BE2C (cell line): ENCODE measurements at regions not wholly inside any gene's neighbourhood (a gene's known extent, or its start where the extent isn't known, plus 50 kb on each side); places are given as distances from the start of the nearest gene placed in this dataset.
"Not testable (repeated sequence)": the region's sequence is repeated elsewhere in the genome, so short reads cannot be mapped to it uniquely, and the experiment has no call there.

Source experiments
- DNase-seq: peaks from one replicate; pipeline ENCODE4 v3.0.0-alpha.2; 2020
- H3K27me3 ChIP-seq: fragments of 250-450 bp; sonication (Bioruptor Pico); 2 replicates; pipeline ENCODE4 v1.5.1; 2020; ENCODE audit warnings: mild to moderate bottlenecking
- H3K36me3 ChIP-seq: fragments of 250-450 bp; sonication (Bioruptor Pico); 2 replicates; pipeline ENCODE4 v1.5.1; 2020; ENCODE audit warnings: mild to moderate bottlenecking
- H3K4me1 ChIP-seq: fragments of 250-450 bp; sonication (Bioruptor Pico); 2 replicates; pipeline ENCODE4 v1.5.1; 2020
- H3K4me3 ChIP-seq: 2 replicates; pipeline ENCODE4 v1.5.1; 2011; ENCODE audit warnings: low read depth, low read length
- H3K9me3 ChIP-seq: fragments of 250-450 bp; sonication (Bioruptor Pico); 2 replicates; pipeline ENCODE4 v1.5.1; 2020
- TF ChIP-seq, protein P1 (sequence below): IDR thresholded peaks from 2 replicates; pipeline ENCODE4 v1.5.1; 2012; ENCODE audit warnings: mild to moderate bottlenecking, low read depth, low read length

- TF ChIP-seq, protein P1, sequence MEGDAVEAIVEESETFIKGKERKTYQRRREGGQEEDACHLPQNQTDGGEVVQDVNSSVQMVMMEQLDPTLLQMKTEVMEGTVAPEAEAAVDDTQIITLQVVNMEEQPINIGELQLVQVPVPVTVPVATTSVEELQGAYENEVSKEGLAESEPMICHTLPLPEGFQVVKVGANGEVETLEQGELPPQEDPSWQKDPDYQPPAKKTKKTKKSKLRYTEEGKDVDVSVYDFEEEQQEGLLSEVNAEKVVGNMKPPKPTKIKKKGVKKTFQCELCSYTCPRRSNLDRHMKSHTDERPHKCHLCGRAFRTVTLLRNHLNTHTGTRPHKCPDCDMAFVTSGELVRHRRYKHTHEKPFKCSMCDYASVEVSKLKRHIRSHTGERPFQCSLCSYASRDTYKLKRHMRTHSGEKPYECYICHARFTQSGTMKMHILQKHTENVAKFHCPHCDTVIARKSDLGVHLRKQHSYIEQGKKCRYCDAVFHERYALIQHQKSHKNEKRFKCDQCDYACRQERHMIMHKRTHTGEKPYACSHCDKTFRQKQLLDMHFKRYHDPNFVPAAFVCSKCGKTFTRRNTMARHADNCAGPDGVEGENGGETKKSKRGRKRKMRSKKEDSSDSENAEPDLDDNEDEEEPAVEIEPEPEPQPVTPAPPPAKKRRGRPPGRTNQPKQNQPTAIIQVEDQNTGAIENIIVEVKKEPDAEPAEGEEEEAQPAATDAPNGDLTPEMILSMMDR = no peak
- no peak for DNase-seq
- Histone ChIP-seq H3K9me3 (no peaks in the 10 kb centered on the region), H3K4me3 (no peak overlapping the region), H3K36me3 (no peaks in the 10 kb centered on the region), H3K27me3 (no peaks in the 10 kb centered on the region), H3K4me1 (no peaks in the 10 kb centered on the region)
Observed at GRCh38 chr5:54390539-54391031, 64.9 kb upstream of the HSPB3 start.

DNA sequence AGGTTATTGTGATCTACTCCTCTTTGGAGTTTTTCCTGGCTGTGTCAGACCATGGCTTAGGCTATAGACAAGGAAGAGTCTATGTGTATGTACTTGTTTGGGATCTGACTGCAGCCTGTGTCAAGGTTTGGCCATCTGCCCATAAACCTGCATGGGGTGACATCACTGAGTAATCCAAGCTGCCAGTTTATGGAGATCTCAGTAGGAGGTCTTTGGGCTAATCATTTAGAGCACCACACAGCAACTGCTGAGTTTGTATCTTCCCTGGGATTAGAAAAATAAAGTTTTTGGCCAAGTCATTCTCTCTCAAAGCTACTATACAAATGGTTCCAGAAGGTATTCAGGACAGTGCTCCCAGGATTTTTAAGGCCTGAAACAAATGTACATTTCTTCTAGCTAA is 65.5 kb upstream of the HSPB3 start:
- peak; percentile 11 for DNase-seq
- no peak overlapping the region for H3K4me3 ChIP-seq
- H3K36me3 ChIP-seq = no peaks in the 10 kb centered on the region
- H3K27me3 ChIP-seq = no peaks in the 10 kb centered on the region
- H3K4me1 ChIP-seq = no peaks in the 10 kb centered on the region
- TF ChIP-seq, protein P1 = no peak
- H3K9me3 ChIP-seq = no peaks in the 10 kb centered on the region

DNA sequence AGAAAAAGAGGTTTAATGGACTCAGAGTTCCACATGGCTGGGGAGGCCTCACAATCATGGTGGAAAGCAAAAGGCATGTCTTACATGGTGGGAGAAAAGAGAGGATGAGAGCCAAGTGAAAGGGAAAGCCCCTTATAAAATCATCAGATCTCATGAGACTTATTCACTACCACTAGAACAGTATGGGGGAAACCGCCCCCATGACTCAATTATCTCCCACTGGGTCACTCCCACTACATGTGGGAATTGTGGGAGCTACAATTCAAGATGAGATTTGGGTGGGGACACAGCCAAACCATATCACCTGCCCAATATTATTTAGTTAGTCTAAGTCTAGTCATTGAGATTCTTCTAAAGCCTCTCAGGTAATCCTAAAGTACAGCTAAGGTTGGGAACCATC is 66.1 kb upstream of the HSPB3 start:
- not testable (repeated sequence) for H3K27me3 ChIP-seq, DNase-seq, H3K4me3 ChIP-seq, H3K36me3 ChIP-seq, H3K9me3 ChIP-seq, H3K4me1 ChIP-seq

GRCh38 chr5:54388811-54389210 is 66.7 kb upstream of the HSPB3 start:
- Histone ChIP-seq H3K4me1 (no peaks in the 10 kb centered on the region), H3K27me3 (no peaks in the 10 kb centered on the region), H3K4me3 (no peak overlapping the region), H3K9me3 (no peaks in the 10 kb centered on the region), H3K36me3 (no peaks in the 10 kb centered on the region)
- TF ChIP-seq, protein P1 = no peak
- DNase-seq = no peak

GRCh38 chr5:54388409-54388808 is 67.1 kb upstream of the HSPB3 start:
- Histone ChIP-seq H3K4me1 (no peaks in the 10 kb centered on the region), H3K9me3 (no peaks in the 10 kb centered on the region), H3K36me3 (no peaks in the 10 kb centered on the region), H3K4me3 (no peak overlapping the region), H3K27me3 (no peaks in the 10 kb centered on the region)
- TF ChIP-seq, protein P1 = no peak
- no peak for DNase-seq

- Histone ChIP-seq H3K27me3 (no peaks in the 10 kb centered on the region), H3K4me1 (no peaks in the 10 kb centered on the region), H3K9me3 (no peaks in the 10 kb centered on the region), H3K4me3 (no peak overlapping the region), H3K36me3 (no peaks in the 10 kb centered on the region)
- no peak for DNase-seq
- TF ChIP-seq, protein P1 = no peak
Observed at GRCh38 chr5:54387659-54388232, 67.8 kb upstream of the HSPB3 start.
